H9 (cell line): ENCODE measurements at regions not wholly inside any gene's neighbourhood (a gene's known extent, or its start where the extent isn't known, plus 50 kb on each side); places are given as distances from the start of the nearest gene placed in this dataset.

Experiments used
- DNase-seq: peaks from one replicate; pipeline ENCODE4 v3.0.0-alpha.2; 2017
- H2AFZ ChIP-seq: one replicate; pipeline ENCODE4 v1.6.1; 2013; ENCODE audit warnings: mild to moderate bottlenecking, low read length, control low read depth, moderate library complexity
- H2AK5ac ChIP-seq: 2 replicates; pipeline ENCODE4 v1.6.1; 2013; ENCODE audit warnings: low read length, control low read depth, mixed read lengths; ENCODE audit not compliant: insufficient read length
- H2BK120ac ChIP-seq: one replicate; pipeline ENCODE4 v1.6.1; 2013; ENCODE audit warnings: low read depth, mild to moderate bottlenecking, low read length, control low read depth, inconsistent platforms; ENCODE audit not compliant: poor library complexity, severe bottlenecking
- H2BK12ac ChIP-seq: 2 replicates; pipeline ENCODE4 v1.6.1; 2013; ENCODE audit warnings: low read length, control low read depth, mixed read lengths, low read depth; ENCODE audit not compliant: insufficient read length
- H2BK15ac ChIP-seq: 2 replicates; pipeline ENCODE4 v1.6.1; 2013; ENCODE audit warnings: low read depth, low read length, control low read depth
- H2BK20ac ChIP-seq: one replicate; pipeline ENCODE4 v1.6.1; 2013; ENCODE audit warnings: low read depth, mild to moderate bottlenecking, low read length, control low read depth, inconsistent platforms; ENCODE audit not compliant: poor library complexity, severe bottlenecking
- H2BK5ac ChIP-seq: 2 replicates; pipeline ENCODE4 v1.6.1; 2013; ENCODE audit warnings: low read length, control low read depth, mixed read lengths; ENCODE audit not compliant: insufficient read length
- H3K14ac ChIP-seq: 2 replicates; pipeline ENCODE4 v1.6.1; 2013; ENCODE audit warnings: low read length, control low read depth; ENCODE audit not compliant: insufficient read depth
- H3K18ac ChIP-seq: 2 replicates; pipeline ENCODE4 v1.6.1; 2013; ENCODE audit warnings: low read depth, mild to moderate bottlenecking, mixed read lengths, low read length, control low read depth; ENCODE audit not compliant: insufficient read length
- H3K23ac ChIP-seq: 2 replicates; pipeline ENCODE4 v1.6.1; 2013; ENCODE audit warnings: low read length, control low read depth, mixed read lengths, low read depth; ENCODE audit not compliant: insufficient read length
- H3K23me2 ChIP-seq: 2 replicates; pipeline ENCODE4 v1.6.1; 2013; ENCODE audit warnings: low read depth, mild to moderate bottlenecking, mixed read lengths, low read length, control low read depth; ENCODE audit not compliant: insufficient read length, poor library complexity, severe bottlenecking
- H3K27ac ChIP-seq: 2 replicates; pipeline ENCODE4 v1.5.1; 2013; ENCODE audit warnings: low read length, control low read depth, mixed read lengths, low read depth; ENCODE audit not compliant: insufficient read length
- H3K27me3 ChIP-seq: 2 replicates; pipeline ENCODE4 v1.6.1; 2013; ENCODE audit warnings: low read length, control low read depth, inconsistent platforms; ENCODE audit not compliant: insufficient read depth
- H3K4ac ChIP-seq: 2 replicates; pipeline ENCODE4 v1.6.1; 2013; ENCODE audit warnings: low read depth, mild to moderate bottlenecking, control low read depth, inconsistent platforms, low read length, moderate library complexity
- H3K4me1 ChIP-seq: 2 replicates; pipeline ENCODE4 v1.6.1; 2013; ENCODE audit warnings: low read length, control low read depth, inconsistent platforms; ENCODE audit not compliant: insufficient read depth
- H3K4me2 ChIP-seq: 2 replicates; pipeline ENCODE4 v1.6.1; 2013; ENCODE audit warnings: low read length, control low read depth, mixed read lengths; ENCODE audit not compliant: insufficient read length, insufficient read depth
- H3K56ac ChIP-seq: 2 replicates; pipeline ENCODE4 v1.6.1; 2013; ENCODE audit warnings: low read depth, mild to moderate bottlenecking, mixed read lengths, low read length, control low read depth; ENCODE audit not compliant: insufficient read length
- H3K79me1 ChIP-seq: 2 replicates; pipeline ENCODE4 v1.6.1; 2013; ENCODE audit warnings: low read depth, mild to moderate bottlenecking, moderate library complexity, low read length, control low read depth, inconsistent platforms; ENCODE audit not compliant: insufficient read depth, poor library complexity, severe bottlenecking
- H3K79me2 ChIP-seq: 2 replicates; pipeline ENCODE4 v1.6.1; 2013; ENCODE audit warnings: low read length, control low read depth, inconsistent platforms; ENCODE audit not compliant: insufficient read depth
- H3K9ac ChIP-seq: 2 replicates; pipeline ENCODE4 v1.6.1; 2013; ENCODE audit warnings: low read length, control low read depth, mixed read lengths; ENCODE audit not compliant: insufficient read length; ENCODE audit errors: extremely low read depth
- H3K9me3 ChIP-seq: one replicate; pipeline ENCODE4 v1.6.1; 2013; ENCODE audit warnings: low read depth, low read length, inconsistent platforms; ENCODE audit not compliant: control insufficient read depth
- H3T11ph ChIP-seq: one replicate; pipeline ENCODE4 v1.6.1; 2013; ENCODE audit warnings: mild to moderate bottlenecking, low read length, control low read depth, inconsistent platforms
- H4K20me1 ChIP-seq: one replicate; pipeline ENCODE4 v1.6.1; 2013; ENCODE audit not compliant: control insufficient read depth, insufficient read length, insufficient read depth
- H4K5ac ChIP-seq: 2 replicates; pipeline ENCODE4 v1.6.1; 2013; ENCODE audit warnings: low read depth, mild to moderate bottlenecking, mixed read lengths, low read length, control low read depth; ENCODE audit not compliant: insufficient read length
- H4K8ac ChIP-seq: replicated peaks from 2 replicates; pipeline ENCODE4 v1.6.1; 2013; ENCODE audit warnings: low read length, control low read depth, mixed read lengths, low read depth; ENCODE audit not compliant: insufficient read length
- H4K91ac ChIP-seq: 2 replicates; pipeline ENCODE4 v1.6.1; 2013; ENCODE audit warnings: low read depth, mild to moderate bottlenecking, moderate library complexity, mixed read lengths, low read length, control low read depth; ENCODE audit not compliant: insufficient read length
- H3K27ac Mint-ChIP-seq, 3 experiments: 2 replicates in 2 of 3; 3 replicates in 1 of 3; pipeline ENCODE4 v1.8.0; 2020 to 2021; ENCODE audit warnings: mixed read lengths in 3 of 3, mild to moderate bottlenecking in 1 of 3, moderate library complexity in 1 of 3
- H3K27me3 Mint-ChIP-seq: 2 replicates; pipeline ENCODE4 v1.8.0; 2021; ENCODE audit warnings: low read depth, mild to moderate bottlenecking, moderate library complexity, mixed read lengths
- H3K36me3 Mint-ChIP-seq, 3 experiments: 2 replicates in 2 of 3; 3 replicates in 1 of 3; pipeline ENCODE4 v1.8.0; 2020 to 2021; ENCODE audit warnings: low read depth in 3 of 3, mixed read lengths in 3 of 3; ENCODE audit not compliant: insufficient read depth in 1 of 3
- H3K4me1 Mint-ChIP-seq, 2 experiments: 2 replicates each; pipeline ENCODE4 v1.8.0; 2020; ENCODE audit warnings: mixed read lengths in 2 of 2
- H3K4me3 Mint-ChIP-seq, 2 experiments: 2 replicates in 1 of 2; 3 replicates in 1 of 2; pipeline ENCODE4 v1.8.0; 2020 to 2021; ENCODE audit warnings: mild to moderate bottlenecking in 2 of 2, mixed read lengths in 2 of 2, moderate library complexity in 1 of 2
- H3K9me3 Mint-ChIP-seq, 2 experiments: 2 replicates in 1 of 2; 3 replicates in 1 of 2; pipeline ENCODE4 v1.8.0; 2020; ENCODE audit warnings: mild to moderate bottlenecking in 2 of 2, mixed read lengths in 2 of 2, moderate library complexity in 1 of 2
- WGBS: extraction: QIAGEN DNeasy Blood & Tissue Kit; methylation state at CpG from one replicate; pipeline ENCODE4 v1.1.7; 2013; ENCODE audit warnings: missing lambda C conversion rate, low lambda C conversion rate, mixed read lengths; ENCODE audit not compliant: insufficient read length; ENCODE audit errors: extremely low coverage; 5-methylcytosine and 5-hydroxymethylcytosine counted together
- TF ChIP-seq, protein P1 (sequence below): fragments of 200-600 bp; sonication (generic); conservative IDR thresholded peaks from 3 replicates; pipeline ENCODE4 v1.8.0; 2021; ENCODE audit warnings: antibody characterized with exemption, mild to moderate bottlenecking

DNA sequence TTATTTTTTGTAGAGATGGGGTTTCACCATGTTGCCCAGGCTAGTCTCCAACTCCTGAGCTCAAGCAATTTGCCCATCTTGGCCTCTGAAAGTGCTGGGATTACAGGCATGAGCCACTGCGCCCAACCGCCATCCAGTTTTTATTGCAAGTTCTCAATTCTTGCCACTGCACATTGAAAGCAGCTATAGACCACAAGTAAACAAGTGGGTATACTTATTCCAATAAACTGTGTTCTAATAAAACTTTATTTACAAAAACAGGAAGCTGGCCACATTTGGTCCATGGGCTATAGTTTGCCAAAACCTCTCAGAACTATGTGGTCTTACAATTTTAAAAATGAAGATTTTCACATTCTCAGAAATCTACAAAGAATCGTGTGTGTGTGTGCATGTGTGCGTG lies 313.6 kb upstream of the RASGEF1B start:
- Histone ChIP-seq H3K18ac (no peak overlapping the region), H3K79me2 (no peaks in the 10 kb centered on the region), H2BK120ac (no peak overlapping the region), H2BK15ac (no peak overlapping the region), H3K23ac (no peak overlapping the region), H3K23me2 (no peaks in the 10 kb centered on the region), H2AFZ (no peak overlapping the region), H3K56ac (no peak overlapping the region), H3K79me1 (no peaks in the 10 kb centered on the region), H2BK20ac (no peak overlapping the region), H3K4me1 (no peaks in the 10 kb centered on the region), H3K14ac (no peak overlapping the region), H3K27me3 (no peaks in the 10 kb centered on the region), H4K20me1 (no peaks in the 10 kb centered on the region), H3K9me3 (no peaks in the 10 kb centered on the region), H3K4ac (no peak overlapping the region), H3K9ac (no peak overlapping the region), H2BK5ac (no peak overlapping the region), H2BK12ac (no peak overlapping the region), H4K8ac (no peak overlapping the region), H3T11ph (no peak overlapping the region), H3K27ac (no peak overlapping the region), H4K5ac (no peak overlapping the region), H3K4me2 (no peak overlapping the region), H4K91ac (no peak overlapping the region), H2AK5ac (no peak overlapping the region)
- H3K27ac Mint-ChIP-seq = no peak overlapping the region
- no peaks in the 10 kb centered on the region for H3K9me3 Mint-ChIP-seq
- no peaks in the 10 kb centered on the region for H3K27me3 Mint-ChIP-seq
- H3K4me1 Mint-ChIP-seq = no peaks in the 10 kb centered on the region
- WGBS = no CpG with 5 or more reads among the region's 4 CpGs
- H3K36me3 Mint-ChIP-seq = no peaks in the 10 kb centered on the region
- TF ChIP-seq, protein P1, sequence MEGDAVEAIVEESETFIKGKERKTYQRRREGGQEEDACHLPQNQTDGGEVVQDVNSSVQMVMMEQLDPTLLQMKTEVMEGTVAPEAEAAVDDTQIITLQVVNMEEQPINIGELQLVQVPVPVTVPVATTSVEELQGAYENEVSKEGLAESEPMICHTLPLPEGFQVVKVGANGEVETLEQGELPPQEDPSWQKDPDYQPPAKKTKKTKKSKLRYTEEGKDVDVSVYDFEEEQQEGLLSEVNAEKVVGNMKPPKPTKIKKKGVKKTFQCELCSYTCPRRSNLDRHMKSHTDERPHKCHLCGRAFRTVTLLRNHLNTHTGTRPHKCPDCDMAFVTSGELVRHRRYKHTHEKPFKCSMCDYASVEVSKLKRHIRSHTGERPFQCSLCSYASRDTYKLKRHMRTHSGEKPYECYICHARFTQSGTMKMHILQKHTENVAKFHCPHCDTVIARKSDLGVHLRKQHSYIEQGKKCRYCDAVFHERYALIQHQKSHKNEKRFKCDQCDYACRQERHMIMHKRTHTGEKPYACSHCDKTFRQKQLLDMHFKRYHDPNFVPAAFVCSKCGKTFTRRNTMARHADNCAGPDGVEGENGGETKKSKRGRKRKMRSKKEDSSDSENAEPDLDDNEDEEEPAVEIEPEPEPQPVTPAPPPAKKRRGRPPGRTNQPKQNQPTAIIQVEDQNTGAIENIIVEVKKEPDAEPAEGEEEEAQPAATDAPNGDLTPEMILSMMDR = no peak
- no peak for DNase-seq
- no peak overlapping the region for H3K4me3 Mint-ChIP-seq
